ENCODE measurements at regions not wholly inside any gene's neighbourhood (a gene's known extent, or its start where the extent isn't known, plus 50 kb on each side); places are given as distances from the start of the nearest gene placed in this dataset.
A peak's percentile ranks its signal among the peaks of the same experiment; 100 is the strongest.

DNA sequence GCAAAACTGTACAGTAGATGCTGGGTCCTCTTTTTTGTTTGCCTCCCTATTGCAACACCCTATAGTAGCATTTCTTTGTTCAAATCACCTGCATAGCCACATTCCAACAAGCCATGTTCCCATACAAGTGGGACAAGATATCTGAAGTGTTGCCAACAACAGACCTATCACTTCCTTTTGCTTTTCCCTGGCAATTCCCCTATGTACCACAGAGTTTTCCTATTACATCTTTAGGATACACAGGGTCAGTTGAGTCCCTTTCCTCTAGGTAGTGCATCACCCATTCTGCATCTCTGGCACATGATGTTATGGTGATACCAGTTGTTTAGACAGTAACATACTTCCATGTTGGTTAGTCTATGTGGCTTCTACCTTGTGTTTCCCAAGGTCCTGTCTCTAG lies 125.1 kb upstream of the FBXL7 start:
- Histone ChIP-seq H3K27me3 (no peaks in the 10 kb centered on the region), H3K4me1 (no peaks in the 10 kb centered on the region), H3K27ac (no peak overlapping the region), H3K36me3 (no peaks in the 10 kb centered on the region), H3K4me3 (no peak overlapping the region), H3K9me3 (no peaks in the 10 kb centered on the region)
- TF ChIP-seq POLR2A (IDR thresholded peaks at IDR 0.05) (no peak), POLR2AphosphoS5 (IDR thresholded peaks at IDR 0.05; ENCODE audit: insufficient read depth in 1 of 2, low read depth in 1 of 2) (no peak)
- TF ChIP-seq, protein P1, sequence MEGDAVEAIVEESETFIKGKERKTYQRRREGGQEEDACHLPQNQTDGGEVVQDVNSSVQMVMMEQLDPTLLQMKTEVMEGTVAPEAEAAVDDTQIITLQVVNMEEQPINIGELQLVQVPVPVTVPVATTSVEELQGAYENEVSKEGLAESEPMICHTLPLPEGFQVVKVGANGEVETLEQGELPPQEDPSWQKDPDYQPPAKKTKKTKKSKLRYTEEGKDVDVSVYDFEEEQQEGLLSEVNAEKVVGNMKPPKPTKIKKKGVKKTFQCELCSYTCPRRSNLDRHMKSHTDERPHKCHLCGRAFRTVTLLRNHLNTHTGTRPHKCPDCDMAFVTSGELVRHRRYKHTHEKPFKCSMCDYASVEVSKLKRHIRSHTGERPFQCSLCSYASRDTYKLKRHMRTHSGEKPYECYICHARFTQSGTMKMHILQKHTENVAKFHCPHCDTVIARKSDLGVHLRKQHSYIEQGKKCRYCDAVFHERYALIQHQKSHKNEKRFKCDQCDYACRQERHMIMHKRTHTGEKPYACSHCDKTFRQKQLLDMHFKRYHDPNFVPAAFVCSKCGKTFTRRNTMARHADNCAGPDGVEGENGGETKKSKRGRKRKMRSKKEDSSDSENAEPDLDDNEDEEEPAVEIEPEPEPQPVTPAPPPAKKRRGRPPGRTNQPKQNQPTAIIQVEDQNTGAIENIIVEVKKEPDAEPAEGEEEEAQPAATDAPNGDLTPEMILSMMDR (IDR thresholded peaks at IDR 0.05), result no peak
- no peak for DNase-seq (ENCODE audit: extremely low spot score in 2 of 2)
- intact Hi-C loops (cut with DNase I), result no loop called here

DNA sequence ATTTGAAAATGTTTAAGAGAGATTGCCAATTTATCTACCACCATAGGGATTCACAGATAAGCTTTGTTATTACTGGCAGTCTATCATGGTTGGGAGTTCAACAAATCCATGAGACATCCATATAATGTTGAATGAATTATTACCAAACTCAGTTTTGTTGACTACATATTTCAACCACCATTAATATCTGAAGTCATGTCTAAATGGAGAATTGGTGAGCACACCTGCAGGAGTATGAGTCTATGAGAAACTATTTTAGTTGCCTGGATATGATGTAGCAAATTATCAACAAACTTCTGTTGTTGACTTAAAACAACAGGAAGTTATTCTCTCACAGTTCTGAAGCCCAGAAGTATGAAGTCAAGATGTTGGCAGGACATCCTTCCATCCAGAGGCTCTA lies 126.8 kb upstream of the FBXL7 start:
- intact Hi-C loops (cut with DNase I), result no loop called here
- Histone ChIP-seq H3K4me1 (no peaks in the 10 kb centered on the region), H3K27me3 (no peaks in the 10 kb centered on the region), H3K4me3 (no peak overlapping the region), H3K9me3 (no peaks in the 10 kb centered on the region), H3K27ac (no peak overlapping the region), H3K36me3 (no peaks in the 10 kb centered on the region)
- TF ChIP-seq POLR2AphosphoS5 (IDR thresholded peaks at IDR 0.05; ENCODE audit: insufficient read depth in 1 of 2, low read depth in 1 of 2) (no peak), POLR2A (IDR thresholded peaks at IDR 0.05) (no peak)
- TF ChIP-seq, protein P1 (IDR thresholded peaks at IDR 0.05), result no peak
- DNase-seq (ENCODE audit: extremely low spot score in 2 of 2), result no peak

DNA sequence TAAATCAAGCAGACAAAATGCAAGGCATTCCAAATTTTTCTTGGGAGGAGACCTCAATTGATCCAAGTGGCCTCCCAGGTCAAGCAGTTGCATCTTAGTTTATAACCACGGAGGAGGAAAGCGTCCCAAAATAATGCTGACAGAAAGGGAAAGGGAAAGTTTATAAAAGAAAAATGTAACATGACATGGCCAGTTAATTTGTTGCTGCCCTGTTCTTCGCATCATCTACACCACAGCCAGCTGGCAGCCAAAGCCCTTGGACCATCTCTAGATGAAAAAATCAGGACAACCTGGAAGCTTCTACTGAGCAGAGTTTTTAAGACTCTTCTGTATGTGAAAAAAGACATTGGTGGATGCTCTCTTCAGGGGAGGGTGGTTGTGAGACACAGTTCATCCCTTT lies 128.8 kb upstream of the FBXL7 start:
- Histone ChIP-seq H3K4me1 (no peaks in the 10 kb centered on the region), H3K27me3 (no peaks in the 10 kb centered on the region), H3K4me3 (no peak overlapping the region), H3K36me3 (no peaks in the 10 kb centered on the region), H3K27ac (no peak overlapping the region), H3K9me3 (no peaks in the 10 kb centered on the region)
- peak in 1 of 2 donors; percentile 17 for TF ChIP-seq POLR2AphosphoS5 (IDR thresholded peaks at IDR 0.05; ENCODE audit: insufficient read depth in 1 of 2, low read depth in 1 of 2)
- TF ChIP-seq, protein P1 (IDR thresholded peaks at IDR 0.05), result no peak
- intact Hi-C loops (cut with DNase I), result no loop called here
- no peak for DNase-seq (ENCODE audit: extremely low spot score in 2 of 2)

DNA sequence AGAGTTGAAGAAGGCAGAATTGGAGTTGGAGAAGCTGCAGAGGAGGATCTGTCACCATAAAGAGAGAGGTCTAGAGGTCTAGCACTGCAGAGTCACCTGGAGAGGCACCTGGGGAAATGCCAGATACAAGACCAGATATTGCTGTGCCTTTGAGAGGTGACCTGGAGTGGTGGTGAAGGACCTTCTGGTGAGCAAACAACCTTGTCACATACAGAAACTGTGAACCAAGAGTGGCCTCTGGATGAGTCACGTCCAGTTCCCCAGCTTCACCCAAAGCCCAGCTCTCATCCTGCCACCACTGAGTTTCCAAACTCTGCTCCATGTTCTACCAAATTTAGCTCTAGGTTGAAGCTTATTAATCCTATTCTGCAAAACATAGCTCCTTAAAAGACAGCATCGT lies 131.1 kb upstream of the FBXL7 start:
- intact Hi-C loops (cut with DNase I), result no loop called here
- no peak overlapping the region for H3K4me3 ChIP-seq

DNA sequence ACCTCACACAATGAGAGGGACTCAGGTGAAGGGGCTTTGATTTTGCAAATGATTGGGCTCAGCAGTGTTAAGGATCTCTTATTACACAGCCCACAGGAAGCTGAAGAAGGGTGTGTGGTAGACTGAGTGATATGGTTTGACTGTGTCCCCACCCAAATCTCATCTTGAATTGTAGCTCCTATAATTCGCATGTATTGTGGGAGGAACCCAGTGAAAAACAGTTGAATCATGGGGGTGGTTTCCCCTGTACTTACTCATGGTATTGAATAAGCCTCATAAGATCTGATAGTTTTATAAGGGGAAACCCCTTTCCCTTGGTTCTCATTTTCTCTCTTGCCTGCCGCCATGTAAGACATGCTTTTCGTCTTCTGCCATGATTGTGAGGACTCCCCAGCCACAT lies 132.5 kb upstream of the FBXL7 start:
- H3K9me3 ChIP-seq, result no peaks in the 10 kb centered on the region

More for the DNA sequence above, 131.1 kb upstream of the FBXL7 start:
- TF ChIP-seq, protein P1 (IDR thresholded peaks at IDR 0.05), result no peak
- TF ChIP-seq POLR2A (IDR thresholded peaks at IDR 0.05), result no peak
- no peak for TF ChIP-seq POLR2AphosphoS5 (IDR thresholded peaks at IDR 0.05; ENCODE audit: insufficient read depth in 1 of 2, low read depth in 1 of 2)
- H3K36me3 ChIP-seq, result no peaks in the 10 kb centered on the region
- no peaks in the 10 kb centered on the region for H3K4me1 ChIP-seq
- H3K27ac ChIP-seq, result no peak overlapping the region
- no peaks in the 10 kb centered on the region for H3K9me3 ChIP-seq
- no peak for DNase-seq (ENCODE audit: extremely low spot score in 2 of 2)
- no peaks in the 10 kb centered on the region for H3K27me3 ChIP-seq

More for the DNA sequence above, 132.5 kb upstream of the FBXL7 start:
- DNase-seq (ENCODE audit: extremely low spot score in 2 of 2), result no peak
- no peak overlapping the region for H3K27ac ChIP-seq
- intact Hi-C loops (cut with DNase I), result no loop called here
- no peaks in the 10 kb centered on the region for H3K4me1 ChIP-seq
- no peaks in the 10 kb centered on the region for H3K27me3 ChIP-seq
- no peak for TF ChIP-seq POLR2AphosphoS5 (IDR thresholded peaks at IDR 0.05; ENCODE audit: insufficient read depth in 1 of 2, low read depth in 1 of 2)
- TF ChIP-seq, protein P1 (IDR thresholded peaks at IDR 0.05), result no peak
- TF ChIP-seq POLR2A (IDR thresholded peaks at IDR 0.05), result no peak
- H3K36me3 ChIP-seq, result no peaks in the 10 kb centered on the region
- H3K4me3 ChIP-seq, result no peak overlapping the region

Data from vagina (tissue), 2 donors.